CD4-positive, alpha-beta T cell treated with Interleukin-21 for 1 hour (primary cell): ENCODE measurements at regions not wholly inside any gene's neighbourhood (a gene's known extent, or its start where the extent isn't known, plus 50 kb on each side); places are given as distances from the start of the nearest gene placed in this dataset.

Experiments
- DNase-seq: peaks from one replicate; pipeline ENCODE4 v3.0.0-alpha.2; 2020

DNA sequence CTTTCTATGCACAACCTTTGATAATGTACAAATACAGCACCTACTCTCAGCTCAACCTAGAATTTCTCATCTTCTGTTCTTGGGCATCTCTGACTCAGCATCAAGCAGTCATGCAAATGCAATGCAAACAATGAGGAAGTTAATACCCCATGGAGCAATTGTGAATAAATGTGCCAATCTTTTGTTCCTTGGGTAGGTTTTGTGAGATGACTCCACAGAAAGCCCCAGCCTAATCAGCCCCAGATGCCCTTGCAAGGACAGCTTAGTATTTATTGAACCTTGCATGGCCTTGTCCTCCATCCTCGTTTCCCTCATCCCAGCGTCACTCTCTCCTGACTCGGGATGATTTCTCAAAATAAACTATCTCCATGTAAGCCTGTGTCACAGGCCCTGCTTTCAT lies 494.7 kb upstream of the NECTIN3 start:
- no peak for DNase-seq

DNA sequence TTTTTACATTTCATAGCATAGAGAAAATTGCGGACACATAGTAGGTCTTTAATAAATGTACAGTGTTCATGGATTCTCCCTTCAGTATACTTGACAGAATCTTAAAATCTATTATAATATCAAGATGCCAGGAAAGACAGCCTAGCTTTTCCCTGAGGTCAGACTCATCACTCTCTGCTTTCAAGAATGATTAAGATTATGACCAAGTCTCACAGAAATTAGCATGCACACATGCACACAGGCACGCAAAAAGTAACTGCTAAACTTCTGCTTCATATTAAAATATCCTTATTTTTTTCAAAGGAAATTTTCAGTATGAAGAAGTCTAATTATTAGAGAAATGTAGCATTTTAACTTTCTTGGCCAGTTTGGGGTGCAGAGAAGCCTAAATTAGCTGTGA lies 493.8 kb upstream of the NECTIN3 start:
- no peak for DNase-seq

DNA sequence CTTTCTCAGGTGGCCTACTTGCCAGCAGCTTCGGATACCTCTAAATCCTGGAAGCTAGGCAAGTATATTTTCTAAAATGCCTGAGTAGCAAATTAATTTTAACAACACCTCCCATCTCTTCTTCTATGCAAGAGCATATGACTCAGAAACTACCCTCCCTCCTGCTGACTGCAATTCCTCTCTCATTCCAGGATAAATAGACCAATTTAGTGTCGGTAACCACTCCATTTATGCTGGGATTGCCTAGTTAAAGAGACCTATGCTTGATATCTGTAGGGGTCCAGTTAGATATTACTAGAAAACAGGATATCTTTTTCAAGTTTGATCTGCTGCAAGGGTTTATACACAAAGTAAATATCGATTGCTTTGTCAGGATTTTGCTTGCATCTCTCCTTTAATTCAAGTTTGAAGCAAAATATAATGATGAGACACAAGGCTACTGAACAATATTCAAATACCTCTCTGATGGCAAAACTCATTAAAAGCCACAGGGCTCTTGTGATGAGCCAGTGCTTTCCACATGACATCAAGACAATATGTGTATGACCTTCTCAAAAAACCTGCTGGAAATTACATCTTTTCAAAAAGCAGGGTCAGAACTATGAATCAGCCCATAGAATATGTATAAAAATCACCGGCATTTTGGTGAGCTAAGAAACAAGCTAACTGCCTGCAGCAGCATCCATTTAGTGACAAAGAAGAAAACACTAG lies 491.6 kb upstream of the NECTIN3 start:
- no peak for DNase-seq

DNA sequence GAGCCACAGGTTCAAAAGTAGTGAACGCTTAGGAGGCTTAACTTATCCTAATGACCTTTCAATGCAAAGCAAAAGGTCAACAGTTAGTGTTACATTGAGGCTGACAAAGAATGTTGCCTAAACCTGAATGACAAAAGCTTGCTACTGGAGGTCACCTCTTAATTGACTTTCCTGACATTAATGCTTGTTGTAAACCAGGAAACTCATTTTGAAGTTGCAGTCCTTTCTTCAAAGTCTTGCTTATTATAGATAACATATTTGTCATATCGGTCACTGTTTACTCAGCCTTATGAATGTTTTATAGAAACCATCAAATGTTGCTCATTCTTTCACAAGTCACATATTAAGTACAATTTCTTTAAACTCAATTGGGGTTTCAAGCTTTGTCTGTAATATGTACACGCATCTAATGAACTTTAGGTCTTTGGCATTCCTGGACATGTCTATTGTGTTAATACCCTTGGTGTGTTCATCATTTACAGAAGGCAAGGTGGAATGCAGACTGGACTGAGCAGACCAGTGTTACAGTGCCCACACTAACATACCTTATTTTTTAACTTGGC lies 488.2 kb upstream of the NECTIN3 start:
- no peak for DNase-seq

DNA sequence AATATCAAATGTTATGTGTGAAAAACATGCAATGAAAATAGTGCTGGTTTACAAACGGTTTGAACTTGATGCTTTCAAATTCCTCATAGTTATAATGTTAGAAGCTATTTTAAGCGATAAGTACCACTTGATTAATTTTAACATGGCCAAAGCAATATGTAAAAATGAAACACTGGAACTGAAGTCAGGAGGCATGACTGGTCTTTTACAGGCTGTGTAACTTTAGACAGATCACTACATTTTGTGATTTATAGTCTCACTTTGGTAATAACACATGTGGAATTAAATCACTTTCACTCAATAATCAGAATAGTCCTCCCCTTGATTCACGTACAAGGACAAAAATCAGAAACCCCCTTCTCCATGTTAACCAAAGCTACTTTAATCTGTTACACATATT lies 482.7 kb upstream of the NECTIN3 start:
- no peak for DNase-seq

DNA sequence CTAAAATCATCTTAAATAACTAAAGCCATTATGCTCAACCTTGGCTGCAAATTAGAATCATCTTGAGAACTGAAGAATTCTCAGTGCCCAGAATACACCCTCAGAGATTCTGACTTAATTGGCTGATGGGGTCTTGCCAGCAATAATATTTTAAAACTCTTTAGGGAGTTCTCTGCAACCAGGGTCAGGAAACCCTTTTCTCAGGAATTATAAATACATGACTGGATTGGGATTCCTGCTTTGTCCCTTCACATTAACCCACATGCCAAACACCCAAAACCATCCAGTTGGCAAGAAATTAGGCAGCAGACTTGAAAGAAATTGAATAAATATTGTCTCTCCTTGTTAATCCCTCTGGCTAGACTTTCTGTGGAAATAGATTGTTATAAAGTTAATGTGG lies 482.3 kb upstream of the NECTIN3 start:
- DNase-seq: no peak

DNA sequence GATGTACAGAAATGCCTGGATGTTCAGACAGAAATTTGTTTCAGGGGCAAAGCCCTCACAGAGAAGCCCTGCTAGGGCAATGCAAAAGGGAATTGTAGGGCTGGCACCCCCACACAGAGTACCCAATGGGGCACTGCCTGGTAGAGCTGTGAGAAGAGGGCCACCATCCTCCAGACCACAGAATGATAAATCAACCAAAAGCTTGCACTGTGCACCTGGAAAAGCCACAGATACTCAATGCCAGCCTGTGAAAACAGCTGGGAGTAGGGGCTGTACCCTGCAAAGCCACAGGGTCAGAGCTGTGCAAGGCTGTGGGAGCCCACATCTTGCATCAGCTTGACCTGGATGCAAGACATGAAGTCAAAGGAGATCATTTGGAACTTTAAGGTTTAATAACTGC lies 477.9 kb upstream of the NECTIN3 start:
- no peak for DNase-seq

DNA sequence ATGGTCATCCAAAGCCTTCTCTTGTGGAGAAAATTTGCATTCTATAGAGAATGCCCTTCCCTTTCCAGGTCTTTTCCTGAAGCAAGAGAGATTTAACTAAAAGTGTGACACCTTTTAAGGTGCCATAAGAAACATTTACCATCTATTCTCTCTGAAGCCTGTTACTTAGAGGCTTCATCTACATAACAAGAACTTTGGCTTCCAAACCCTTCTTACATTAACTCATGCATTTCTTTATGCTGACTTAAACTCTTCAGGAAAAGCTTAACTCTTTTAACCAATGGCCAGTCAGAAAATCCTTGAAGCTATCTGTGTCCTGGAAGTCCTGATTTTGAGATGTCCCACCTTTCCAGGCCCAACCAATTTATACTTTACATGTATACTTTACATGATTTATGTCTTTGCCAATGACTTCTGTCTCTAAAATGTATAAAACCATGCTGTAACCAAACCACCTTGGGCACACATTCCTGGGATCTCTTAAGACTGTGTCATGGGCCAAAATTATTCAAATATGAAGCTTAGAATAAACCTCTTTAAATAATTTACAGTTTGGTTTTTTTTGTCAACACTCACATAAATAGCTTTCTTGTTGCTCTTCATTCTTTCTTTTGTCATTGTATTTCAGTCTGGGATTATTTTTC lies 472.6 kb upstream of the NECTIN3 start:
- no peak for DNase-seq

DNA sequence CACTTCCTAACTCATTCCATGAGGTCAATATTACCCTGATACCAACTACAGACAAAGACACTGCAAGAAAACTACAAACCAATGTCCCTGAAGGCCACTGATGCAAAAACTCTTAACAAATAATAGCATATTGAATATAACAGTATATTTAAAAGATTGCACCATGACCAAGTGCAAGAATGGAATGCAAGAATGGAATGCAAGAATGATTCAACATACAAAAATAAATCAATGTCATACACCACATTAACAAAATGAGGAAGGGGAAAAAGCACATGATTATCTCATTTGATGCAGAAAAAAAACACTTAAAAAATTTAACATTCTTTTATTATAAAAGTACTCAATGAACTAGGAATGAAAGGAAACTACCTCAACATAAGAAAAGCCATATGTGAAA lies 463.1 kb upstream of the NECTIN3 start:
- no peak for DNase-seq

DNA sequence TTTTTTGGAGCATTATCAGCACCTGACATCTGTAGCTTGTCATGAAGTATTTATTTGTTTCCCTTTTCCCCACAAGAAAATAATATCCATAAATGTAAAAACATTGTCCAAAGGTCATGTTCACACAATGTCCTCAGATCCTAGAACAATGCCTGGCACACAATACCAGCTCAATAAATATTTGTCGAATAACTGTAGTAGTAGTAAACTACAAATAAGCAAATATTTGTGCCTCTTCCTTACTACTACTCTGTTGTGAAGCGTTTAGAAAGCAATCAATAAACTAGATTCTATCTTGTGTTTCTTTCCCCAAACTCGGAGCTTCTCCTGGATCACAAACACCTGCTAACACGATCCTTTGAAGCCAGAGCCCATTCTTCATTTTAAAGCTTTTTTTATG lies 459.6 kb upstream of the NECTIN3 start:
- DNase-seq: no peak

DNA sequence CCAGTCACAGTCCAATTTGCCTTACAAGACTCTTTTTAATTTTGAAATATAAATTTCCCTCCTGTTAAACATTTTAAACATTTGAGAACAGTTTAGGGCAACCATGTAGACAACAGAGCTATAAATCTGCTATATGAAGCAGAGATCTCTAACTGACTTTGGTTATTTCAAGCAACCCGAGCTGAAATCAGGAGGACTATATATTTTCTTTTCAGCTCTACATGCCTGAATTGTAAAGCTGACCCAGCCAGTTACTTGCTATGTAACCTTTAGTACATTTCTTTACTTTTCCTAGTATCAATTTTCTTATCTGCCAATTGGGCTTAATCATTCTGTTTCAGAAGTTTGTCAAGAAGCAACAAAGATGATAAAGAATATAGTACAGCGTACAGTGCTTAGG lies 457.4 kb upstream of the NECTIN3 start:
- DNase-seq: no peak

DNA sequence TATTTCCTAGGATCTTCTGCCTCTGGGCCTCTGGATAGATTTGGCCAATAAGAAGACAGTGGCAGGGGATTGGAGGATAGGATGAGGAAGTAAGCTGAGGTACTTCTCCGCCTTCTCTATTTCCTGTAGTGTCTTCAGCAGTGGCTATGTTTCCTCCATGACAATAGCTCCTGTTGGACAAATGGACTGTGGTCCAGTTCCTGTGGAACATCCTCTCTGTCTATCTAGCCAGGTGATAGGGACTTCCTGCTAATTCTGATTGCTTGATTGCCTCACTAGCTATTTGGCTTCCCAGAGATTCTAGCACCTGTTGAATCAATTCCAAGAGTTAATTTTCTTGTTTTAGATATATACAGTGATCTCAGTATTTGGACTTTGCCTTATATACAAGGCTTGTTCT lies 456.2 kb upstream of the NECTIN3 start:
- no peak for DNase-seq

DNA sequence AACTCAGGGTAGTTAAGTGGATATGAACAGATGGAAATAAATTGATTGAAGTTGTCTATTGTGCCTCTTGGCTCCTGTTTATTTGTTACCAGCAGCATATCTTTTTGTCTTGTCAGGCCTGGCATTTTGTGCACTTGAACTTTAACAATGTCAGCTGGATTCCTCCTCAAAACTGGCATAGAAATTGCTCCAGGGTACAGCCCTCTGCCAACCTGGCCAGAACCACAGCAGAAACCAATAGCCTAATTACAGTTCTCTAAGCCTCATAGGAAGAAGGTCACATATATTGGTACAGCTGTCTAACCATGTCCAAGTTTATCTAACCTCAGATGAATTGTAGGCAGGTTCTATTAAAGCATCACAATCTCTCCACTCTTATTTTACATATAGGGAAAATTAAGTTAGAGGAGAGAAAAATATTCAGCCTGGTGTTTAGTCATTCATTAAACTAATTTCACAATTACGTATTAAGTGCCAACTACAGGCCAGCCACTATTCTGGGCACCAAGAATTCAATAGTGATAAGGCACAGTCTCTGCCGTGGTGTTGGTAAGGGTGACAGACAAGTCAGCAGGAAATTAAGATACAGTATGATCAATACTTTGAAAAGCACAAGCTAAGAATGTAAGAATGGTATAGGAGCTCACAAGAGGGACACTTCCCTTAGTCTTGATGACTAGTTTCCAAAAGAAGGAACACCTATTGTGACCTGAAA lies 452.9 kb upstream of the NECTIN3 start:
- DNase-seq: no peak

DNA sequence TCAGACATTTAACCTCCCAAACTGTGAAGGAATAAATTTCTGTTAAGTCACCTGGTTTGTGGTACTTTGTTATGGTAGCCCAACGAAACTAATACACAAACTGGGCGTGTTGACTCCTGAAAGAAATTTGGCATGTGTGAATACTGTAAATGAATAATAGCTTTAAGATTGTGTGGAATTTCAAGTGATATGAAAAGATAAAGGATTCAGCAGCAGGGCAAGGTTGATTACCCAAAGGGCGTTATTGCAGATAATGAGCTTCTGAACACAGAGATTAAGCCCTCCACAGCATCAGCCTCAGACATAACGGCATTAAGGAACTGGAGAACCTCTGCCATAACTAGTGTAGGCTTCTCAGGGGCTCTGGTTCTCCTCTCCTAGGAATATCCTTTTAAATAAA lies 451.5 kb upstream of the NECTIN3 start:
- DNase-seq: no peak

DNA sequence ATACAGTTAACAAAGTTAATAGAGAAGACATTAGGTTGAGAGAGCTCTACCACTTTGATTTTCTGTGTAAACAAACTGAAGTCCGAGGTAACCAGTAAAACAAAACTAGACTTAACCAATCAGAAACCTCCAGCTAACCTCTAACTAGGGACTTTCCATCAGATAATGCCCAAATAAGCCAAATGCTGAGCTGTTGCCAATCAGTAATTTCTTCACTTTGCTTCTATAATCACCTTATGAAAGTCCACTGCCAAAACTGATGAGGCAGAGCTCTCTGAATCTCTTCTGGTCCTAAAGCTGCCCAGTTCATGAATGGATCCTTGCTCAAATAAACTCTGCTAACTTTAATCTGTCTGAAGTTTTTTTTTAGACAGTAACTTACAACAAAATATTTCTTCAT lies 448.0 kb upstream of the NECTIN3 start:
- DNase-seq: peak; percentile 6

DNA sequence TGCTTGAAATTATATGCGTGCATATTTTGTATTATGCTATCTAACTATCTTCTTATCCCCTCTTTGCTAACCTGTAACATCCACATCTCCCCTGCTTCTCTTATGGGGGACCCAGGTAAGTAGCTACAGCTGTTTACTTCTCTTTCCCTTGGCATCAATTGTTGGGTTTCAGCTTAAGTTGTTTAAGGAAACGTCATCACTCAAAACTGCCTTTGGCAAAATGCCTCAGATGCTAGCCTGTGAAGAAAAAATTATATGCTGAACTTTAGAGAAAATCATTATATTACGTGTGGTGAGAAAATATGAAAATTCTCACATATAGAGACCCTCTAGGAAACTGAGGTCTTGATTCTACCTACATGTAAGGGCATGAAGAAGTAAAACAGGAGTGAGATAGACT lies 447.0 kb upstream of the NECTIN3 start:
- no peak for DNase-seq

DNA sequence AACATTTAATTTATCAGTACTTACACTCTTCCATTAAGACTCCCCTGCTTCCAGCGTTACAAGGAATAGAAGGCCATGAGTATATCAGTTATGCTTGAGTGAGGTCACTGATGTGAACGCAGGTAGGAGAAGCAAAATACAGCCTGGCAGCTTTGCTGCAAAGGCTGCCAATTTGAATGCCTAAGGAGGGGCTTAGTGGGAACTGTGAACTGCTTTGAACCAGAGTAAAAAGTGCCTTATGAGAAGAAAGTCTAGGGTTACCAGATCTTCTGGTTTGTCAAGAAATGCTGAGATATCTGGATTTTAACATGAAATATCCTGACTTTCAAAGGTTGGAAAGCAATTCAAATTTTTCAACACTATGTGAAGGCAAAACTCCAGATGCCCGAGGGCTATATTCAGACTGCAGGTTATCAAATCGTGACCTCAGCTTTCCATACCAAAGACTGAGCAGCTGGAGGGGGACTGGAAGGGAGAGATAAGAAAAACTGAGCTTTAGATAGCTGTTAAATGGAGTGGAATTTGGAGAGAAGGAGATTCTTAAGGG lies 446.3 kb upstream of the NECTIN3 start:
- no peak for DNase-seq

DNA sequence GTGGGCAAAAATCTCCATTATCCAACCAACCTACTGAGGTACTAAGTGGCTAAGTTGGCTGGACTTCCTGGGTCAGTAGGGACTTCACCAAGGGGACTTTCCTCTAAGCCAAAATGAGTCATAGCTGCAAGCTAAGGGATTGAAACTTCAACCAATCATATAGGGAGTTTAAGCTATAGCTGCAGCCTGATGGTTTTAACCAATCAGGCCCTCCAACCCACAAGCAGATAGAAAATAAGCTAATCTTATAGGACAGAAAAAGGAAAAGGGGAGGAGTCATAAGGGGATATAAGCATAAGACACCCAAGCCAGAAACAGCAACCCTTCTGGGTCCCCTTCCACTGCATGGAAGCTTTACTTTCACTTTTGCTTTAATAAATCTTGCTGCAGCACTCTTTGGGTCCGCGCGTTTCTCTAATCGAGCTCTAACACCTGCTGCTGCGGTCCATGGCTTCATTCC lies 444.9 kb upstream of the NECTIN3 start:
- DNase-seq: peak; percentile 52

DNA sequence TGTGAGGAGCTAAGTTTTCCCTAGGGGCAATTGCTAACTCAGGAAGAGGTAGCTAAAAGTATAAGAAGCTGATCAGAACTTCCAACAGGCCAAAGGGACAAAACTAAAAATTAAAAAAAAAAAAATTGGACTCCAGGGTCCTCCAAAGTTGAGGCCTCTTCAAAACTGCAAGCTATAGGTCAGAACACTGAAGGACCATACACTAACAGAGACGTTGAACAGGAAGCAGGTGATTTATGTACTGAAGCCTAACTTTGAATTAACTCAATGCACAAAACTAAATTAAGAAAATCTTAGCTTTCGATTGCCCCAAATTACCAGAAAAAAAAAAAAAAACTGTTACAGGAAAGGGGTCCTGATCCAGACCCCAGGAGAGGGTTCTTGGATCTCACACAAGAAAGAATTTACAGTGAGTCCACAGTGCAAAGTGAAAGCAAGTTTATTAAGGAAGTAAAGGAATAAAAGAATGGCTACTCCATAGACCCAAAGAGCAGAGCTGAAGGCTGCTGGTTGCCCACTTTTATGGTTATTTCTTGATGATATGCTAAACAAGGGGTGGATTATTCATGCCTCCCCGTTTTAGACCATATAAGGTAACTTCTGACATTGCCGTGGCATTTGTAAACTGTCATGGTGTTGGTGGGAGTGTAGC lies 442.8 kb upstream of the NECTIN3 start:
- DNase-seq: no peak

DNA sequence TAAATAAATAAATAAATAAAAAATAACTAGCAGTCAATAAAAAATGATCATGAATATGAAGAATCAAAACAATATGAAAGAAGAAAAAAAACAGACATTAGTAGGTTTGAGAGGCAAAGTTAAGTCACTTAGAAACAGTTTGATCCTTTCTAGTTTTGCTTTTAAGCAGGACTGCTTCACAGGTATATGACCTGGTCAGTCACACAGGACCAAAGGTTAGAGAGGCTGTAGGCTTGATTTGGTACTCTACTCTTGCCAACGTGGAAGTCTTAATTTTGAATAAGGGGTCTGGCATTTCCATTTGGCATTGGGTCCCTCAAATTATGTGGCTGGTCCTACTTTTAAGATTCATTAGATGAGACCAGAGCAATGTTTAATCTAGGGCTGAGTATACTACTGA lies 441.7 kb upstream of the NECTIN3 start:
- no peak for DNase-seq

DNA sequence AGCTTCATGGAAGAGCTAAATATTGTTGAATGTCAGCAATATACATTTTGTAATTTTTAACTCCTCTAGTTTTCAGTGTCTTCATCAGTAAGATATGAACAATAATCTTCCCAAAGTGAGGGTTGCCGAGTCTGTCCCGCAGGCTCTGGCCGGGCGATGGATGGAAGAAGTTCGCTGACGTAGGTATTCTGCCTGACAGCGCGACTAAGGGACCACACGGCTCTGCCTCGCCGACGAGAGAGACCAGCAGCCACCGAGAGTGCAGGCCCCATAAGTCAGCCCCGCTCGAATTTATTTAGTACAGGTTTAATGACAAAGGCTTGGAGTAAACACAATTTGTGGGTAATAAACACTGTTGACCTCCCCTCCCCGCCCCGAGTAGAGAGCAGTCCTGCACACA lies 427.4 kb upstream of the NECTIN3 start:
- DNase-seq: no peak

DNA sequence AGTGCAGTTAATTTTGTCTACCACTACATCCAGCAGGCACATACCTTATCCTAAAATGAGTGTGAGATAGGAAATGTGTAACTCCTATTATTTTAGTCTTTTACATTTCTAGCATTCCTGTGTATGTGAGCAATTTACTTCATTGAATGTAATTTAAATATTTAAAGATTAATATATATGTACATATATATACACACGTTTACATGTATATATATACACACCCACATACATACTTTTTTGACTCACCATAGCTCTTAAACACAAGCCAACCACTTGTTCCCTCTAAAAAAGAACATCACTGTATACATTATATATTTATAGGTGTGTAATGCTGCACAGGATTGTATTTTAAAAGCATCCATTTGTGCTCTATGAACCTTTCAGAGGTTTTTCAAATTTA lies 425.6 kb upstream of the NECTIN3 start:
- no peak for DNase-seq

DNA sequence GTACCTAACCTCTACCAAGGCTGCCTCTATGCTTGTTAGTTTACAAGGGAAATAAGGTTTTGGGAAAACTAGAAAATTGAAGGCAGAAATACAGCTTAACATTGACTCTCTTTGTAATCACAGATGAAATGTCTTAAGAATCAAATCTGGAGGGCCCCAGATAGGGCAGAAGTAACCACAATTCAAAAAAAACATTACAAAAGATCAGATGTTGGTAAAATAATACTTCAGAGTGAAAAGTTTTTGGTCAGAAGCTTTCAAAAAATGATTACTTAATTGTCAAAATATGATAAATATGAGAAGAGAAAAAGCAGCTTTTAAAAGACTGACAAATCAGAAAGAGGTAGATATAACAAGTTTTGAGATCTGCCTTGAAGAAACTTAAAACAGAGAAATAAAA lies 425.1 kb upstream of the NECTIN3 start:
- DNase-seq: no peak
